ENCODE measurements at regions not wholly inside any gene's neighbourhood (a gene's known extent, or its start where the extent isn't known, plus 50 kb on each side); places are given as distances from the start of the nearest gene placed in this dataset.

DNA sequence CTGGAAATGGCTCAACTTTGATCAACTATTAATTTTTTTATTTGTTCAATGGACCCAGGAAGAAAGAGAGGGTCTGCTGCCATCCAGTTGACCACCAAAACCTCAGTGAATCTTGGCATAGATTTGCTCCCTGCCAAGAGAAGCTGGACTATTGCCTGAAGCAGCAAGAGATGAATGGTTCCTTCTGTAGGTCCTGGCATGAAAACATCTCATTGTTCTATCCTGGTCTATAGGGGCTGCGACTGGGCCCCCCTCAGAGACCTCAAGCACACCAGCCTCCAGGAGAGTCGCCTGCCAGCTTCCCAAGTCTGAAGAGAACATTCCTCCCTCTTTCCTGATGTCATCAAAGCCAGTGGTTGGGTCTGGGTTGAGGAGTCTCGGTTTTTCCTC, 204.9 kb downstream of the TMX1 start:
- ChIA-PET POLR2A (no interaction called here), CTCF (no interaction called here)
- no peak for TF ChIP-seq SP1 (IDR thresholded peaks at IDR 0.05)
- TF ChIP-seq FOXK2 (IDR thresholded peaks at IDR 0.05), result no peak
- DNase-seq (ENCODE audit: extremely low spot score), result no peak

DNA sequence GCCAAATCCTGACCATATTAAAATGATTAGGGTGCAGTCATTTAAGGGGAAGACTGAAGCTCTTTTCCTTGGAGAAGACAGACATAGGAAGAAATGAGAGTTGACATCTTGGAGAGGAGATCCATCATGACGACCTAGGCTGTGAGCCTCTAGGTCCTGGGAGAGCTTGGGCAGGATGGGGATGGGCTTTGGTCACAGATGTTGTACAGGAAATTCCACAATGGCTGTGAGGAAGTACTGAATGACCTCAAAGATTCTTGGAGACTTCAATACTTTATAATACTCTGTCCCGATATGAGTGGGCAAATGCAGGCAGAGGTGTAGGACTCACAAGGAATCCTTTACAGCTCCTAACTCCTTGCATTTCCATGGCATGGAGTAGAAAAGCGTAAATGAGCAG, 204.9 kb upstream of the FRMD6 start:
- CTCF ChIA-PET, result no interaction called here
- POLR2A ChIA-PET, result no interaction called here
- no peak for DNase-seq (ENCODE audit: extremely low spot score)
- TF ChIP-seq ARNT (IDR thresholded peaks at IDR 0.05) (no peak), NFRKB (IDR thresholded peaks at IDR 0.05) (no peak), ZNF384 (IDR thresholded peaks at IDR 0.05) (no peak), LEF1 (IDR thresholded peaks at IDR 0.05; ENCODE audit: borderline replicate concordance) (no peak), FOXK2 (IDR thresholded peaks at IDR 0.05) (no peak), CTBP1 (IDR thresholded peaks at IDR 0.05; ENCODE audit: borderline replicate concordance) (no peak), TARDBP (IDR thresholded peaks at IDR 0.05) (no peak), FOXA1 (IDR thresholded peaks at IDR 0.05) (no peak), SP1 (IDR thresholded peaks at IDR 0.05) (no peak), HDGF (IDR thresholded peaks at IDR 0.05; ENCODE audit: borderline replicate concordance) (no peak), ELF4 (IDR thresholded peaks at IDR 0.05) (no peak), FOXM1 (IDR thresholded peaks at IDR 0.05; ENCODE audit: borderline replicate concordance) (no peak), L3MBTL2 (conservative IDR thresholded peaks at IDR 0.05) (no peak), BHLHE40 (IDR thresholded peaks at IDR 0.05; ENCODE audit: borderline replicate concordance) (no peak), SUZ12 (IDR thresholded peaks at IDR 0.05) (no peak)
- TF ChIP-seq, protein P1, sequence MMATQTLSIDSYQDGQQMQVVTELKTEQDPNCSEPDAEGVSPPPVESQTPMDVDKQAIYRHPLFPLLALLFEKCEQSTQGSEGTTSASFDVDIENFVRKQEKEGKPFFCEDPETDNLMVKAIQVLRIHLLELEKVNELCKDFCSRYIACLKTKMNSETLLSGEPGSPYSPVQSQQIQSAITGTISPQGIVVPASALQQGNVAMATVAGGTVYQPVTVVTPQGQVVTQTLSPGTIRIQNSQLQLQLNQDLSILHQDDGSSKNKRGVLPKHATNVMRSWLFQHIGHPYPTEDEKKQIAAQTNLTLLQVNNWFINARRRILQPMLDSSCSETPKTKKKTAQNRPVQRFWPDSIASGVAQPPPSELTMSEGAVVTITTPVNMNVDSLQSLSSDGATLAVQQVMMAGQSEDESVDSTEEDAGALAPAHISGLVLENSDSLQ (IDR thresholded peaks at IDR 0.05), result no peak

DNA sequence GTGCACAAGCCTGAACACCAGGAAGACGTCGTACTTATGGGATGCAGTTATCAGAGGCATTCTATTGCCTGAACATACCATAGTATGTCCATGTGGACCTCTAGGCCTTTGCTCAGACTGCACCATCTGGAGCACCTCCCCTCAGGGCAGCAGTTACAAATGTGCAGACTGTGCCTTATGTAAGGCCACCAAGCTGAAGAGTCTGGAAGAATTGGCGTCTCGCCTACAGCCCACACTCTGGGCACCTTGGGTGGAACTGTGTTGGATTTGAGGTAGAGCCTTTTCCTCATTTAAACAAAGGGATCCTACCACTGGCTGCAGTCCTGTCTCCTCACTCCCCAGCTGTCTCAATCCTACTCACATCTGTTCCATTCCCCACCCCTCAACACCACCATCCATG, 204.3 kb upstream of the FRMD6 start:
- ChIA-PET CTCF (no interaction called here), POLR2A (no interaction called here)
- TF ChIP-seq CTBP1 (IDR thresholded peaks at IDR 0.05; ENCODE audit: borderline replicate concordance), result no peak
- TF ChIP-seq, protein P1 (IDR thresholded peaks at IDR 0.05), result no peak
- no peak for TF ChIP-seq SP1 (IDR thresholded peaks at IDR 0.05)
- TF ChIP-seq LEF1 (IDR thresholded peaks at IDR 0.05; ENCODE audit: borderline replicate concordance), result no peak
- TF ChIP-seq NFRKB (IDR thresholded peaks at IDR 0.05), result no peak
- no peak for TF ChIP-seq TARDBP (IDR thresholded peaks at IDR 0.05)
- TF ChIP-seq HDGF (IDR thresholded peaks at IDR 0.05; ENCODE audit: borderline replicate concordance), result no peak
- TF ChIP-seq L3MBTL2 (conservative IDR thresholded peaks at IDR 0.05), result no peak
- no peak for TF ChIP-seq BHLHE40 (IDR thresholded peaks at IDR 0.05; ENCODE audit: borderline replicate concordance)
- no peak for TF ChIP-seq ELF4 (IDR thresholded peaks at IDR 0.05)
- no peak for TF ChIP-seq FOXM1 (IDR thresholded peaks at IDR 0.05; ENCODE audit: borderline replicate concordance)
- TF ChIP-seq SUZ12 (IDR thresholded peaks at IDR 0.05), result no peak
- TF ChIP-seq FOXK2 (IDR thresholded peaks at IDR 0.05), result no peak
- TF ChIP-seq ZNF384 (IDR thresholded peaks at IDR 0.05), result no peak
- TF ChIP-seq ARNT (IDR thresholded peaks at IDR 0.05), result no peak
- TF ChIP-seq FOXA1 (IDR thresholded peaks at IDR 0.05), result no peak
- no peak for DNase-seq (ENCODE audit: extremely low spot score)

DNA sequence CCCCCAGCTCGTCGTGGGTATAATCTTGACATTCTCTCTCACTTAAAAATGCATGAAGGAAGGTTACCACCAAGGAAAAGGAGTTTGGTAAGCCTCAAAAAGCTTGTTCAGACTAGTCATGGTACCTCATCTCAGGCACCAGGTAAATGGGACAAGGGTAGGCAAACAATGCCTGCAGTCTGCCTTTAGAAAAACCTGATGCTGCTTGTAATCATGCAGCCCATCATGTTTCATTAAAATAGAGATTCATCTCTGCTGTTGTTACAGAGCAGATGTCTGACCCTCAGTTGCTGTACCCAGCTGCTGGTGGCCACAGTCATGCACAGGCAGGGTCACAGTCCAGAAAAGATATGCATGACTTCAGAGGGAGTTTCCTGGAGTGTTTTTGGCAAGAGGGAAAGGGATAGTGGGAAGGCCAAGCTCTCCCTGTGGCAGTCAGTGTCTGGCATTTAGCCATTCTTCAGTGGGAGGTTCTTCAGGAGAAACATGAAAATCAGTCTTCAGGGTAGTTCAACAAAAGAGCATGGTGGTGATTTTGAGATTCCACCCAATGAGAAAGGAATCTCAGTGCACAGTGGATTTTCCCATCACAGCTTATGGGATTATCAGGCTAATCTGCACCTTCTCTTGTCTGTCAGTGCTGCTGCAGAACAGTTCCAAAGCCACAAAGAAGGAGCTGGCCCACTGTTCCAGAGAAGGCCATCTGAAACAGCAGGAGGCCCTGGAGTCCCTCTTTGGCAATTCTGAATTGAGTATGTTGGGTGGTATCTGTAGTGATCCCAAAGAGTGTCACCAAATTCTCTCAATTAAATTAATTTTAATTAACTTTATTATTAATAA, 202.7 kb upstream of the FRMD6 start:
- ChIA-PET POLR2A (no interaction called here), CTCF (no interaction called here)
- TF ChIP-seq CTBP1 (IDR thresholded peaks at IDR 0.05; ENCODE audit: borderline replicate concordance) (no peak), TARDBP (IDR thresholded peaks at IDR 0.05) (no peak), ARNT (IDR thresholded peaks at IDR 0.05) (no peak), HDGF (IDR thresholded peaks at IDR 0.05; ENCODE audit: borderline replicate concordance) (no peak), BHLHE40 (IDR thresholded peaks at IDR 0.05; ENCODE audit: borderline replicate concordance) (no peak)
- DNase-seq (ENCODE audit: extremely low spot score), result no peak

DNA sequence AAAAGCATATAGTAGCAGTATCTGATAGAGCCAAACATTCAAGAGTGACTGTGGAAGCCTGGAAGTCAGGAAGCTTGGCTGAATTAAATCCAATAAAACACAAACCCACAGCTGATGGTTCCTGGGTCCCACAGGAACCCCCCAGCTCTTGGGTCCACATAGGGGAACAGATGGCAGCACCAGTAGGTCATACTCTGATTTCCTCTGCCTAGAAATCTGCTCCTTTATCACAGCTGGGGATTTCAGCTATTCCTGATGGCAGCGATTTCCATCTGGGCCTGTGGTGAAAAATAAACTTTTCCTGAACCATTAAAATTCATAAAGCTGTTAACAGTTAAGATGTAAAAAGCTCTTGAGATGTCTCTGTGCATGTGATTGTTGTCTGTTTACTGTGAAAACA, 202.0 kb upstream of the FRMD6 start:
- TF ChIP-seq FOXK2 (IDR thresholded peaks at IDR 0.05), result no peak
- TF ChIP-seq BHLHE40 (IDR thresholded peaks at IDR 0.05; ENCODE audit: borderline replicate concordance), result no peak
- DNase-seq (ENCODE audit: extremely low spot score), result no peak
- CTCF ChIA-PET, result no interaction called here
- POLR2A ChIA-PET, result no interaction called here

DNA sequence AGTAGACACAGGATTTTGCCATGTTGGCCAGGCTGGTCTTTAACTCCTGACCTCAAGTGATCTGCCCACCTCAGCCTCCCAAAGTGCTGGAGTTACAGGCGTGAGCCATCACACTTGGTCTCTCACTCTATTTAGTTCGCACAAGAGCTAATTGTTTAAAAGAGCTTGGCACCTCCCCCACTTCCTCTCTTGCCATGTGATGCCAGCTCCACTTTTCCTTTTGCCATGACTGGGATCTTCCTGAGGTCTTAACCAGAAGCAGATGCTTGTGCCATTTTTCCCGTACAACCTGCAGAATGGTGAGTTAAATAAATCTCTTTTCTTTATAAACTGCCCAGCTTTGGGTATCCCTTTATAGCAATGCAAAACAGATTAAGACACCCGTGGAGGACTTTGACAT, 200.1 kb upstream of the FRMD6 start:
- ChIA-PET CTCF (no interaction called here), POLR2A (no interaction called here)
- TF ChIP-seq ELF4 (IDR thresholded peaks at IDR 0.05) (no peak), SP1 (IDR thresholded peaks at IDR 0.05) (no peak), LEF1 (IDR thresholded peaks at IDR 0.05; ENCODE audit: borderline replicate concordance) (no peak), BHLHE40 (IDR thresholded peaks at IDR 0.05; ENCODE audit: borderline replicate concordance) (no peak), SUZ12 (IDR thresholded peaks at IDR 0.05) (no peak), FOXA1 (IDR thresholded peaks at IDR 0.05) (no peak), FOXM1 (IDR thresholded peaks at IDR 0.05; ENCODE audit: borderline replicate concordance) (no peak), HDGF (IDR thresholded peaks at IDR 0.05; ENCODE audit: borderline replicate concordance) (no peak)
- DNase-seq (ENCODE audit: extremely low spot score), result no peak

DNA sequence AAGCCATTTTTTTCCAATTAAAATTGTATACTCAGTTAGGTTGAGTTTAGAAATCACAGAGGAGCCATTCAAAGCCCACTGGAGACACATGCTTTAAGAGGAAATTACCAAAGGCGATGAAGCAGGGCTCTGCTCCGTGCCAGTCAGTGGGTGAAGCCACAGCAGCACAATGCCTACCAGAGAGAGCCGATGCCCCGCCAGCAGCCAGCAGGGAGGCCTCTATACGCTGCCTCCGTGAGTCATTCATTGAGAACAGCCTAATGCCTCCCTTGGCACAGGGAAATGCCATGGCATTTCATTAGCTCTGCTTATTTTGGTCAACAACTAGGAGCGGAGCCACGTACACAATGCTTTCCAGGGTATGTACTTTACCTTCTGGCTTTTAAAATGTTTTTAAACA, 197.8 kb upstream of the FRMD6 start:
- no peak for DNase-seq (ENCODE audit: extremely low spot score)
- TF ChIP-seq ARNT (IDR thresholded peaks at IDR 0.05) (no peak), NFRKB (IDR thresholded peaks at IDR 0.05) (no peak), TARDBP (IDR thresholded peaks at IDR 0.05) (no peak), SUZ12 (IDR thresholded peaks at IDR 0.05) (no peak), FOXA1 (IDR thresholded peaks at IDR 0.05) (no peak), ZNF384 (IDR thresholded peaks at IDR 0.05) (no peak), SP1 (IDR thresholded peaks at IDR 0.05) (no peak)
- TF ChIP-seq, protein P1 (IDR thresholded peaks at IDR 0.05), result no peak
- CTCF ChIA-PET, result no interaction called here
- POLR2A ChIA-PET, result no interaction called here

Data from HEK293T (cell line).